ENCODE measurements at regions not wholly inside any gene's neighbourhood (a gene's known extent, or its start where the extent isn't known, plus 50 kb on each side); places are given as distances from the start of the nearest gene placed in this dataset.
"Not testable (repeated sequence)": the region's sequence is repeated elsewhere in the genome, so short reads cannot be mapped to it uniquely, and the experiment has no call there.

- DNase-seq (ENCODE audit: low read depth): no peak
These were observed 227.2 kb downstream of the PTGER3 start for GRCh38 chr1:70820396-70820795.

- DNase-seq (ENCODE audit: low read depth): no peak
These were observed 226.6 kb downstream of the PTGER3 start for GRCh38 chr1:70820995-70821394.

DNA sequence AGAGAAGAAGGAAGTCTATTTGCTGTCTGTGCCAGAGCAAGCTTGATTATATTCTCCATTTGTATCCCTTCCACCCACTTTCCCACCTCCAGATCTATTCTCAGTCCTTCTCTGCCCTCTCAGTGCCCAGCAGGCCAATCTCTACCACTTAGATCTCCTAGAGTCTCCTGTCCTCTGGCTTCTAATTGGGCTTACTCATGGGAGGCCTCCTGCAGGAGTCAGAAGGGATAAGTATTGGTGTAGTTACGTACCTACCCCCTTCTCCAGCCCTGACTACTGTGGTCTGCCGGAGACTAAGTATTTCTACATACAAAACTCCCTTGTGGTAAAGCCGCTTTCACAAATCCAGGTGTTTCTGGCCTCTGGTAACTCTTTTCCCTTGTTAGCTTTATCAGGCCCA lies 221.2 kb downstream of the PTGER3 start:
- no peak for DNase-seq (ENCODE audit: low read depth)

DNA sequence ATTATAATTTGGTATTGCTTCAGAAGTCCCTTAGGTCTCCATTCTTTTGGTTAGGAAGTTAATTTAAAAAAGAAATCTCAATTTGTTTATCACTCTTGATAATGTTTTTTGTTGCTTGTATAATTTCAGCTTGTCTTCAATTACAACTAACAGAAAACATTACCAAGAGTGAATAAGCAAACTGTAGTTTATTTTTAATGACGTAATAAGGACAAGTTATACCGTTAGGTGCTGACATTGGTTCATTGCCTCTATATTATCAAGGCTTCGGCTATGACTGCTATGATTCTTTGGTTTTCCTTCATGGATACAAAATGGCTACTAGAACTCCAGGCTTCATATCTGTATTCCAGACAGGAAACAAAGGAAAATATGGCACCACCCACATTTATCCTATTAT lies 220.6 kb downstream of the PTGER3 start:
- no peak for DNase-seq (ENCODE audit: low read depth)

DNA sequence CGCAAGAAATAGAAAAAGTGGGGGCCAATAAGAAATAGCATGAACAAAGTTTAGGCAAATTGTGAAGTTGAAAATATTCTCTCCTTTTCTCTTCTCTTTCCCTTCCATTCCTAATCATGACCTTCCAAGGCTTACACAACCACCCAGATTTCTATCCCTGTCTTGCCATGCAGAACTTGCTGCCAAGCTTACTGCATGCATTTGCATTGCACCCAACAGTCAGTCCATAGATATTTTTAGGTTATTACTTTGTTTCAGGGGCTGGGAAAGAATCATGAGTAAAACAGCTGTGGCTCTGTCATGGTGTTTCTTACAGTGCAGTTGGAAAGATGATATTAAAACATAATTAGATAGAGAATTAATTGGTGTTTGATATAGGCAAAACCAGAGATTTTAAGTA lies 219.4 kb downstream of the PTGER3 start:
- no peak for DNase-seq (ENCODE audit: low read depth)

- DNase-seq (ENCODE audit: low read depth): not testable (repeated sequence)
These were observed 213.3 kb downstream of the PTGER3 start for GRCh38 chr1:70834365-70834764.

DNA sequence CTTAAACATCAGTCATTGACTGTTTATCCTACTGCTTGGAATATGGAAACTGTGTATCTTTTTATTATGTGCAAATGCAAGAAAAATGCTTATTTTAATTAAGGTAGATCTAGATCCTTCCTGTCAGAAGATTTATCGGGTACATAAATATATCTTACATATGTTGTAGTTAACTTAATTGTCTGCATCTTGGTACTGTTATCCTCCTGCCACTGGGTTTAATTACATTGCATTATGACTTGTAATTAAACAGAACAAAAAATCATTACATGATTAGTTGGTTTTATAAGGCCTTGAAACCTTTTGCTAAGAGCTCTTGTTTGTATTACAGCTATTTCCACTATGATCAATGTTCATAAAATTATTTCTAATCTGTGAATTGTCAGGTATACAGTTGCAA lies 211.2 kb downstream of the PTGER3 start:
- no peak for DNase-seq (ENCODE audit: low read depth)

GRCh38 chr1:70840260-70840953 lies 207.2 kb downstream of the PTGER3 start:
- DNase-seq (ENCODE audit: low read depth): no peak

GRCh38 chr1:70842562-70842961 lies 205.1 kb downstream of the PTGER3 start:
- DNase-seq (ENCODE audit: low read depth): no peak

DNA sequence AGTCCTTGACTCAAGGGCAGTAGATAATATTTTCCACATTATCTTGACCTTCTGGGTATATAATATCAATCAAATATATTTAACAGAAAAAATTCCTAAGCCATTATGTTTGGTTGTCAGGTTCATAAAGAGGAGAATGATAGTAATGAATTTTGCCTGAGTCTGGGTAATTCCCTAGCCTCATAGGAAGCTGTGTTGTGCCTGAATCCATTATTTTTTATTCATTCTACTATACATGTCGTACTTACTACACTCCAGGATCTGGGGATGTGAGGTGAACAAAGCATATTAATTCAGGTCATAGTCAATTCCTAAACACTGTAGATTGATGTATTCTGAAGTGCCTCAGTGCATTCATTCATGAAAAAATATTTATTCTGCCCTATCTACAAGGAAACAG lies 204.2 kb downstream of the PTGER3 start:
- DNase-seq (ENCODE audit: low read depth): no peak

DNA sequence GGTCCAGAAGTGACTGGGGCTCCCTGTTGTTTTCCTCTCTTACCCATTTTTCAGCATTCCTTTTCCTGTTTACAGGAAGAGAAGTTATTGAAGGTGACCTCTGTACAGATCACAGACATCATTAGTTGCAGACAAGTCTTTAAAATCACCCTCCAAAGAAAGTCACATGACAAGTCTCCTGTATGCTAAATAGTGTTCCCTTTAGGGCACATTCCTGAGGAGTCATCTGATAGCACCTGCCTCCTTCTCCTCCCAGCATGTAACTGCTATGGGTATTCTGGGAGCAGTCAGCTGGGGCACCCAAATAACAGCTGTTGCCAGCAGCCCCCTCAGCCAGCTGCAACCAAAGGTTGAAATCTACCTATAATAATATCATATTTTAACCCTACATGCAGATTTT lies 200.6 kb downstream of the PTGER3 start:
- no peak for DNase-seq (ENCODE audit: low read depth)

- no peak for DNase-seq (ENCODE audit: low read depth)
These were observed 192.4 kb downstream of the PTGER3 start for GRCh38 chr1:70855203-70855602.

GRCh38 chr1:70856201-70856600 lies 191.4 kb downstream of the PTGER3 start:
- DNase-seq (ENCODE audit: low read depth): no peak

- DNase-seq (ENCODE audit: low read depth): peak; percentile 40
These were observed 184.4 kb downstream of the PTGER3 start for GRCh38 chr1:70863239-70863638.

DNA sequence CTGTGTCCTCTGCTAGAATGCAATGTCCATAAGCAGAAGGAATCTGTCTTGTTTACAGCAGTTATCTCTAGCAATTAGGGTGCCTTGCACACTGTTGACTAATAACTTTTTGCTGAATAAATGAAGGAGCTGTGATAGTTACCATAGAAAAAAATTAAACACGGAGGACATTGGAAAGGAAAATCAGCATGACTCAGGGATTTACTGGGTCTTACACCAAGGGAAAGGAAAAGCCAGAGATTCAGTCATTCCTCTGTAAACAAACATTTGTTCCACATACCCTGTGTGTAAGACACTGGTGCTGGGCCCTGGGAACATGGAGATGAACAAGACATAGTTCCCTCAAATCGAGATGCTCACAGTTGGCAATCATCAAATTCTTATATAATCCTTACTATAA lies 183.3 kb downstream of the PTGER3 start:
- peak; percentile 79 for DNase-seq (ENCODE audit: low read depth)

GRCh38 chr1:70866542-70867264 lies 180.9 kb downstream of the PTGER3 start:
- no peak for DNase-seq (ENCODE audit: low read depth)

DNA sequence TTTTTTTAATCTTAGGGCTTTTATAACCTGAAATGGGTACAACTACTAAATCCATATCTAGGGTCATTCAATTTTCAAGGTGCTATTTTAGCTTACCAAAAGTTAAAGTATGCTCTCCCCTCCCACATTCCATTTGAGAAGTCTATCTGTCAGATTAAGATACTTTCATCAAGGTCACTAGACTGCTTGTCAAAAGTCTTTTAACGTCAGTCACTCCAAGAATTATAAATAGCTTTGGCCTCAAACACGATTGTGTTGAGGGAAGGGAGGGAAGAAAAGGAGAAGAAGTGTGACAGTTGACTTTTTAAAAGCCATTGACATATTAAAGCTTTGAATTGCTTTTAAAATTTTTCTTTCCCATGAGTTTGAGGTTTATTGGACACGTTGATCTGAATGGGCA lies 175.8 kb downstream of the PTGER3 start:
- no peak for DNase-seq (ENCODE audit: low read depth)

DNA sequence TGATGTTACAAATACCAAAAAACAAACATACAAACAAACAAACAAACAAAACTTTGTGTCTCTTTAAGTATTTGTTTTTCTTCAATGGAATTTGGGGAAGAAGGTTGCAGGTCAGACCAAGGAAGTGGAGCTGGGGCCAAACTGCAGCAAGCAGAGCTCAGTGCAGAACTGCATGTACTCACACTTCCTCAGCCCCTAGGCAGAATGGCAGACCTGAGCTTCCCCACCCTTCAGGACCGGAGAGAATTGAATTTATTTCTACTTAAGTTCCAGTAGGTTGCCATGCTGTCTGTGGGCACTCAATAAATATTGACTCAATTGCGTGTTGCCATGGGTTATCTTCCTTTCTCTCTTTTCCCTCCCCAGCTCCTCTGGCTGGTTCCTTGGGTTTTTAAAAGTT lies 173.6 kb downstream of the PTGER3 start:
- DNase-seq (ENCODE audit: low read depth): no peak

- DNase-seq (ENCODE audit: low read depth): peak; percentile 55
These were observed 172.8 kb downstream of the PTGER3 start for GRCh38 chr1:70874818-70875217.

DNA sequence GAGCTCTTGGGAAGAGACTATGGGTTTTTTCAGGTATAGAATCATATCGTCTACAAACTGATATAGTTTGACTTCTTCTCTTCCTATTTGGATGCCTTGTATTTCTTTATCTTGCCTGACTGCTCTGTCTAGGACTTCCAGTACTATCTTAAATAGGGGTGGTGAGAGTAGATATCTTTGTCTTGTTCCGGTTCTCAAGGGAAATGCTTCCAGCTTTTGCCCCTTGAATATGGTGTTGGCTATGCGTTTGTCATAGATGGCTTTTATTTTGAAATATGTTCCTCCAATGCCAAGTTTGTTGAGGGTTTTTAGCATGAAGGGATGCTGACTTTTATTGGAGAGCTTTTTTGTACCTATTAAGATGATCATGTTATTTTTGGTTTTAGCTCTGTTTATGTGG lies 170.3 kb downstream of the PTGER3 start:
- no peak for DNase-seq (ENCODE audit: low read depth)

- no peak for DNase-seq (ENCODE audit: low read depth)
These were observed 159.7 kb downstream of the PTGER3 start for GRCh38 chr1:70887936-70888335.

GRCh38 chr1:70888722-70889121 lies 158.9 kb downstream of the PTGER3 start:
- no peak for DNase-seq (ENCODE audit: low read depth)

DNA sequence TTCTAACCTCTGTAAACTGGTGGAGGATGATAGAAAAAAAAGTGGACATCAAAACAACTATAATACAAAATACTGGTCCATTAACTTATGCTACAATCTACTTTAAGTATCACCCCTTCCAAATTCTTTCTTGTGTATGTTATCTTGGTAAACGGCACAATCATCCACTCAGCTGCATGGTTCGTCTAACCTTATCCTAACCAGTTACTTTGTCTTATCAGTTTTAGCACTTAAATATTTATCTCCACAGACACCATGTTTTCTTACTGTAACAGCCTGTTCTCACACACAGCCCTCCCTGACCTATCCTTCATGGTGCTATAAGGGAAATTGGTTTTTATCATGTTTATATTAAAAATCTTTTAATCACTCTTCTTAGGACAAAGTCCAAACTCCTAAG lies 157.2 kb downstream of the PTGER3 start:
- no peak for DNase-seq (ENCODE audit: low read depth)
